ENCODE measurements at regions not wholly inside any gene's neighbourhood (a gene's known extent, or its start where the extent isn't known, plus 50 kb on each side); places are given as distances from the start of the nearest gene placed in this dataset.
"Not testable (repeated sequence)": the region's sequence is repeated elsewhere in the genome, so short reads cannot be mapped to it uniquely, and the experiment has no call there.

DNA sequence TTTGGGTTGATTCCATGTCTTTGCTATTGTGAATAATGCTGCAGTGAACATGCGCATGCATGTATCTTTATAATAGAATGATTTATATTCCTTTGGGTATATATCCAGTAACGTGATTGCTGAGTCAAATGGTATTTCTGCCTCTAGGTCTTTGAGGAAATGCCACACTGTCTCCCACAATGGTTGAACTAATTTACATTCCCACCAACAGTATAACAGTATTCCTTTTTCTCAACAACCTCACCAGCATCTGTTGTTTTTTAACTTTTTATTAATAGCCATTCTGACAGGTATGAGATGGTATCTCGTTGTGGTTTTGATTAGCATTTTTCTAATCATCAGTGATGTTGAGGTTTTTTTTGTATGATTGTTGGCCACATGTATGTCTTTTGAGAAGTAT is 133.6 kb downstream of the GPR85 start:
- not testable (repeated sequence) for H3K4me1 ChIP-seq (ENCODE audit: control insufficient read depth, insufficient read depth, low read length, poor library complexity, severe bottlenecking); H3K9me3 ChIP-seq (ENCODE audit: control insufficient read depth, low read length); H3K36me3 ChIP-seq (ENCODE audit: control insufficient read depth, insufficient read depth, low read length); H3K27ac ChIP-seq (ENCODE audit: low read depth, low read length, severe bottlenecking); H3K4me3 ChIP-seq (ENCODE audit: extremely low read depth, insufficient read depth, low read length, poor library complexity, severe bottlenecking)
- 80% methylated on average over 1 of the region's 3 CpGs; no CpG with 5 or more reads in 1 of the 2 experiments for WGBS, 2 experiments (ENCODE audit: insufficient coverage in 2 of 2)

DNA sequence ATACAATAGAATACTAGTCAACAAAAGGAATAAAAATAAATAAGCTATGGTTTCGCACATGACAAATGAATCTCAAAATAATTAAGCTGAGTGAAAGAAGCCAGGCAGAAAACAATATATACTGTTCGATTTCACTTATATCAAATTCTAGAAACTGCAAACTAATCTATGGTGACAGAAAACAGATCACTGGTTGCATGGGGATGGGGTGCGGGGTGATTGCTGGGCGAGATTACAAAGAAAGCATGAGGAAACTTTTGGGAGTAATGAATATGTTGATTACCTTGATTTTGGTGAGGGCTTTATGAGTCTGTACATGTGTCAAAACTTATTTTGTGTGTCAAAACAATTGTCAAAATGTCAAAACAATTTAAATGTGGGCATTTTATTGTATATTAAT is 135.6 kb downstream of the GPR85 start:
- H3K27ac ChIP-seq (ENCODE audit: low read depth, low read length, severe bottlenecking): no peak overlapping the region
- no peaks in the 10 kb centered on the region for H3K36me3 ChIP-seq (ENCODE audit: control insufficient read depth, insufficient read depth, low read length)
- WGBS, 2 experiments (ENCODE audit: insufficient coverage in 2 of 2): 70 to 100% methylated on average over 1 to 2 of the region's 4 CpGs
- no peaks in the 10 kb centered on the region for H3K9me3 ChIP-seq (ENCODE audit: control insufficient read depth, low read length)
- H3K4me1 ChIP-seq (ENCODE audit: control insufficient read depth, insufficient read depth, low read length, poor library complexity, severe bottlenecking): no peaks in the 10 kb centered on the region
- no peak overlapping the region for H3K4me3 ChIP-seq (ENCODE audit: extremely low read depth, insufficient read depth, low read length, poor library complexity, severe bottlenecking)

DNA sequence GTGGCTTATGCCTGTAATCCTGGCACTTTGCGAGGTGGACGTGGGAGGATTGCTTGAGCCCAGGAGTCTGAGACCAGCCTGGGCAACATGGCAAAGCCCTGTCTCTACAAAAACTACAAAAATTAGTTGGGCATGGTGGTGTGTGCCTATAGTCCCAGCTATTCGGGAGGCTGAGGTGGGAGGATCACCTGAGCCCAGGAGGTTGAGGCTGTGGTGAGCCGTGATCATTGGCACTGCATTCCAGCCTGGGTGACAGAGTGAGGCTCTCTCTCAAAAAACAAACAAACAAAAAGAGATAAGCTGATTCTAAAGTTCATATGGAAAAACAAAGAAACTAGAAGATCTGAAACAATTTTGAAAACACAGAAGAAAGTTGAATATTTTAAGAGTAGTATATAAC is 136.9 kb downstream of the GPR85 start:
- not testable (repeated sequence) for H3K36me3 ChIP-seq (ENCODE audit: control insufficient read depth, insufficient read depth, low read length); H3K4me1 ChIP-seq (ENCODE audit: control insufficient read depth, insufficient read depth, low read length, poor library complexity, severe bottlenecking)
- 43 to 67% methylated on average over 2 to 4 of the region's 4 CpGs for WGBS, 2 experiments (ENCODE audit: insufficient coverage in 2 of 2)

DNA sequence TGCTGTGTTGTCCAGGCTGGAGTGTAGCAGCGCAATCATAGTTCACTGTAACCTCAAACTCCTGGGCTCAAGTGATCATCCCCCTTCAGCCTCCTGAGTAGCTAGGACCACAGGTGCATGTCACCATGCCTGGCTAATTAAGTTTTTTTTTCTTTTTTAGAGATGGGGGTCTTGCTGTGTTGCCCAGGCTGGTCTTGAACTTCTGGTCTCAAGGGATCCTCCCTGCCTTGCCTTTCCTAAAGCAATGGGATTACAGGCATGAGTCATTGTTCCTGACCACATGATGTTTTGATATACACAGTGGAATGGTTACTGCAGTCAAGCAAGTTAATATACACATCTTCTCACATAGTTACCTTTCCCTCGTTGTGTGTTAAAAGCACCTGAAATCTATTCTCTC is 140.3 kb downstream of the GPR85 start:
- Histone ChIP-seq H3K36me3 (ENCODE audit: control insufficient read depth, insufficient read depth, low read length) (no peaks in the 10 kb centered on the region), H3K4me3 (ENCODE audit: extremely low read depth, insufficient read depth, low read length, poor library complexity, severe bottlenecking) (no peak overlapping the region), H3K4me1 (ENCODE audit: control insufficient read depth, insufficient read depth, low read length, poor library complexity, severe bottlenecking) (no peaks in the 10 kb centered on the region), H3K27ac (ENCODE audit: low read depth, low read length, severe bottlenecking) (no peak overlapping the region), H3K9me3 (ENCODE audit: control insufficient read depth, low read length) (no peaks in the 10 kb centered on the region)
- WGBS, 2 experiments (ENCODE audit: insufficient coverage in 2 of 2): 66 to 93% methylated on average over 1 to 2 of the region's 2 CpGs

More for the DNA sequence above, 136.9 kb downstream of the GPR85 start:
- not testable (repeated sequence) for H3K9me3 ChIP-seq (ENCODE audit: control insufficient read depth, low read length); H3K27ac ChIP-seq (ENCODE audit: low read depth, low read length, severe bottlenecking); H3K4me3 ChIP-seq (ENCODE audit: extremely low read depth, insufficient read depth, low read length, poor library complexity, severe bottlenecking)

DNA sequence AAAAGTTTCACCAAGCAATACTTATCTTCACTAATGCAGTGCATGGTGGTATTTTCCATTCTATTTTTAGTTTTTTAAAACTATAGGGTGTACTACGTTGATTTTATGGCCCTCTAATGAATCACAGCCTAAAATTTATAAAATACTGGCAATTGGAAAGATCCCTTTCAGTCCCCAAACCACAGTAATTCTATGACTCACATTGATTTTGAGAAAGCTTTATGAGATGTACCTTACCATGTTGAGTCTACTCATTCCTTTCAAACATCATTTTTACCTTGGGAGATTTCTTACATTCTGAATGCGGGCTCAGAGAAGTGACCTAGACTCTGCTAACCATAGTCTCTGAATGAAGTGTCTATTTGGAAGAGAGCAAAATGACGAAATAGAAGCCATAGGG is 141.6 kb downstream of the GPR85 start:
- Histone ChIP-seq H3K27ac (ENCODE audit: low read depth, low read length, severe bottlenecking) (no peak overlapping the region), H3K36me3 (ENCODE audit: control insufficient read depth, insufficient read depth, low read length) (no peaks in the 10 kb centered on the region), H3K4me1 (ENCODE audit: control insufficient read depth, insufficient read depth, low read length, poor library complexity, severe bottlenecking) (no peaks in the 10 kb centered on the region), H3K4me3 (ENCODE audit: extremely low read depth, insufficient read depth, low read length, poor library complexity, severe bottlenecking) (no peak overlapping the region), H3K9me3 (ENCODE audit: control insufficient read depth, low read length) (no peaks in the 10 kb centered on the region)
- WGBS, 2 experiments (ENCODE audit: insufficient coverage in 2 of 2): 100% methylated on average over 1 of the region's 3 CpGs; no CpG with 5 or more reads in 1 of the 2 experiments

DNA sequence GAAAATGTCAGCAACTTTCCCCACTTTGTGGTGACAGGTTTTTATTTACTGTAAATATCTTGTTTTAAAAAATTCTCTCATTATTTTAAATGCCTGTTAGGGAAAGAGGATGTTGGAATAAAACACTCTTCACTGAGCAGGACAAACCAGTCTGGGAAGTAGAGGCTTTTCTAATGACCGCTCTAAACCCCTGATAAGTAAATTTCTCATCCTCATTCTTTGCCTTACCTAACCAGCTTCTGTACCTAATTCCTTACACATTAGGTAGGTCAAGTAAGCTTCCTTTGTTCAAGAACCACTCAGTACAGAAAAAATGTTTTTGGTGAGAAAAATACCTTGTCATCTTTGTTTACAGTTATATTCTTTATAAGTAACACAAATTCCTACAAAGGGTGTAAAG is 143.6 kb downstream of the GPR85 start:
- Histone ChIP-seq H3K4me1 (ENCODE audit: control insufficient read depth, insufficient read depth, low read length, poor library complexity, severe bottlenecking) (no peaks in the 10 kb centered on the region), H3K9me3 (ENCODE audit: control insufficient read depth, low read length) (no peaks in the 10 kb centered on the region), H3K4me3 (ENCODE audit: extremely low read depth, insufficient read depth, low read length, poor library complexity, severe bottlenecking) (no peak overlapping the region), H3K36me3 (ENCODE audit: control insufficient read depth, insufficient read depth, low read length) (no peaks in the 10 kb centered on the region), H3K27ac (ENCODE audit: low read depth, low read length, severe bottlenecking) (no peak overlapping the region)
- 100% methylated on average over 1 of the region's 1 CpG for WGBS, 2 experiments (ENCODE audit: insufficient coverage in 2 of 2)

DNA sequence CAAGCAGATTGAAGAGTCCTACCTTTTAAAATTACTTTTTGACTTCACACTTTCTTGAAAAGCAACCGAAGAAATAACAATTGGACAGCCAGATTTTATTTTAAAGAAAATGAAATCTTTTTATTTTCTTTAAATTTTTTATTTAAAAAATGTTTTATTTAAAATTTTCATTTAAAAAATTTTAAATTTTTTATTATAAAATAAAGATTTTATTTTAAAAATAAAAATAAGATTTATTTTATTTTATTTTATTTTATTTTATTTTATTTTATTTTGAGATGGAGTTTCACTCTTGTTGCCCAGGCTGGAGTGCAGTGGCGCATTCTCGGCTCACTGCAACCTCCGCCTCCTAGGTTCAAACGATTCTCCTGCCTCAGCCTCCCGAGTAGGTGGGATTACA is 144.5 kb downstream of the GPR85 start:
- not testable (repeated sequence) for H3K27ac ChIP-seq (ENCODE audit: low read depth, low read length, severe bottlenecking); H3K9me3 ChIP-seq (ENCODE audit: control insufficient read depth, low read length); H3K36me3 ChIP-seq (ENCODE audit: control insufficient read depth, insufficient read depth, low read length); H3K4me3 ChIP-seq (ENCODE audit: extremely low read depth, insufficient read depth, low read length, poor library complexity, severe bottlenecking); H3K4me1 ChIP-seq (ENCODE audit: control insufficient read depth, insufficient read depth, low read length, poor library complexity, severe bottlenecking)
- 97% methylated on average over 4 of the region's 6 CpGs; no CpG with 5 or more reads in 1 of the 2 experiments for WGBS, 2 experiments (ENCODE audit: insufficient coverage in 2 of 2)

DNA sequence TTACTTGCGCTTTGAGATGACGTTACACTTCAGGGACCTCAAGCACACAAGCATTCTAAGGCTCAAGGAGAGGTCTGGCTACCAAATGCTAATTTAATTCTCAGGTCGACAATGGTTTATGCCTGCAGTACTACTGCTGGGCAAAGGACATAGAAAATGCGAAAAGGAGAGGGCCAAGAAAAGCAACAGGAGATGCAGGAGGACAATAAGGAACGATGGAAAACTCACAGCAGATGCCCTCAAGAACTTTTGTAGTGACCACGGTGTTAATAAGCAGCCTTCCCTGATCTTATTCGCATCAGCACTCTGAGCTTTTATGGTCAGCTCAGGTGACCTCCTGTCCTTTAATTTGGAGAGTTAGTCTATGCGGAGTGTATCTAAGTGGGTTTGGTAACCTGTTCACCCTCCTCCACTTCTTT is 146.3 kb downstream of the GPR85 start:
- no peaks in the 10 kb centered on the region for H3K9me3 ChIP-seq (ENCODE audit: control insufficient read depth, low read length)
- 36 to 40% methylated on average over 7 of the region's 8 CpGs for WGBS, 2 experiments (ENCODE audit: insufficient coverage in 2 of 2)
- peak overlapping the region; percentile 74 for H3K4me3 ChIP-seq (ENCODE audit: extremely low read depth, insufficient read depth, low read length, poor library complexity, severe bottlenecking)
- no peaks in the 10 kb centered on the region for H3K4me1 ChIP-seq (ENCODE audit: control insufficient read depth, insufficient read depth, low read length, poor library complexity, severe bottlenecking)
- no peaks in the 10 kb centered on the region for H3K36me3 ChIP-seq (ENCODE audit: control insufficient read depth, insufficient read depth, low read length)
- H3K27ac ChIP-seq (ENCODE audit: low read depth, low read length, severe bottlenecking): peak overlapping the region; percentile 69

DNA sequence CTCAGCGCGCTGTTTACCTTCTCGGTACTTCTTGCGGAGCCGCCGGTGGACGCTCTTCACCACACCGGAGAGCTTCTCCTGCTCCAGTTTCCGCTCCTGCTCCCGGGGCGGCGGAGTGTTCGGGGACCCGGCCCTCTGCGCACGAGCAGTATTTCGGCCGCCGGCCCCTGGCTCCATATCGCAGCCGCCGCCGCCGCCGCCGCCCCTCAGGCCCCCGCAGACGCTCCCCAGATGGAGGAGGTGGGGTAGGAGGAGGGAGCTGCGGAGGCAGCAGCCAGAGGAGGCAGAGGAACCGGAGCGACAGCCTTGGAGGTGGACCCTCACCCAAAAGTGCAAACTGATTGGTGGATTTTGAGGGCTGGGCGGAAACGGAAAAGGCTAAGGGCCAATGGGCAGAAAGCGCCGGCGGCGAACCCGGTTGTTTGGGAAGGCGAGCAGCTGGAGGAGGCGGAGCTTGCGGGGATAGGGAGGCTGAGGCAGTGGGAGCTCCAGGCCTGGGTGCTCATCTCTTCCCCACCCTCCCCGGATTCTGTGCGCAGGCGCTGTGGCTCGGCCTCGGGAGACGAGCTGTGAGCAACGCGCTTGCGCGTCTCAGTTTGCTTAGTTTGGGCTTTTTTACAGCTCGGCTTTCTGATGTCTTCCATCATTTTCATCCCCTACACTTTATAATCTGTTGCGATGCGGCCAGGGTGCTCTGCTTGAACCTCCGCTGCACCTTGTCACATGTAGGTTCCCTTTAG is 146.9 kb downstream of the GPR85 start:
- H3K36me3 ChIP-seq (ENCODE audit: control insufficient read depth, insufficient read depth, low read length): no peaks in the 10 kb centered on the region
- no peaks in the 10 kb centered on the region for H3K4me1 ChIP-seq (ENCODE audit: control insufficient read depth, insufficient read depth, low read length, poor library complexity, severe bottlenecking)
- 0 to 1% methylated on average over 30 to 39 of the region's 55 CpGs for WGBS, 2 experiments (ENCODE audit: insufficient coverage in 2 of 2)
- H3K27ac ChIP-seq (ENCODE audit: low read depth, low read length, severe bottlenecking): peak overlapping the region; percentile 69
- H3K4me3 ChIP-seq (ENCODE audit: extremely low read depth, insufficient read depth, low read length, poor library complexity, severe bottlenecking): peak overlapping the region; percentile 74
- no peaks in the 10 kb centered on the region for H3K9me3 ChIP-seq (ENCODE audit: control insufficient read depth, low read length)

DNA sequence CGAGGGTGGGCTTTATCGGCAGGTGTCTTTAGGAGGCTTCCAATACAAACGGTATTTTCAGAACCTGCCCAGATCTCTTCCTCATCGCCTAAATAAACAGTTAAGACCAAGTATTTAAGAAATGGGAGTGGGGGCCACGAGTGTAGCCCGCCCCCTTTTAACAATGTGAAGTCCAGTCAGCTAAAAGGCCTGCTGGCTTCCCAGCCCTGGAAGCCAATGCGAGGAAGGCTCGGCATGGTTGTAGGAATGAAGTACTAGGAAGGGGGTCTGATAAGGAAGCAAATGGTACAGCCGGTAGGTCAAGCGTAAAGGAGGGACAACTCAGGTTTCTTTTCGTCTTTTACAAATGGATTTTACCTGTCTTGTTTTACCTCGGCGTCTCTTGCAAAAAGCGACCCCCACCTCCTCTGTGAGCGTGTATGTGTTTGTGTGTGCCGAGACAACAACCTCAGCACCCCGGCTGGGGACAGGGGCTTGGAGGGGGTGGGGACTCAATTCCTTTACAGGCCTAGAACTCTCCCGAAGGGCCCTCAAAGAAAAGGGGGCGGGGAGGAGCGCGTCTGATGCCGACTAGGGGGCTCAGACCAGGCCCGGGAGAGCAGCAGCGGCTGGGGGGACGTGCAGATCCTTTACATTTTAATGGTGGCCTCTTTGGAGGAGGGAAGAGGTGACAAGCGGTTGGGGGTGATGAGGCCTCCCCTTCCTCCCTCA is 147.6 kb downstream of the GPR85 start:
- Histone ChIP-seq H3K4me3 (ENCODE audit: extremely low read depth, insufficient read depth, low read length, poor library complexity, severe bottlenecking) (peak overlapping the region; percentile 74), H3K4me1 (ENCODE audit: control insufficient read depth, insufficient read depth, low read length, poor library complexity, severe bottlenecking) (no peaks in the 10 kb centered on the region), H3K36me3 (ENCODE audit: control insufficient read depth, insufficient read depth, low read length) (no peaks in the 10 kb centered on the region), H3K9me3 (ENCODE audit: control insufficient read depth, low read length) (no peaks in the 10 kb centered on the region), H3K27ac (ENCODE audit: low read depth, low read length, severe bottlenecking) (peak overlapping the region; percentile 55)
- 0% methylated on average over 3 to 13 of the region's 26 CpGs for WGBS, 2 experiments (ENCODE audit: insufficient coverage in 2 of 2)
